Peyer's patch (tissue), 4 donors: ENCODE measurements at regions not wholly inside any gene's neighbourhood (a gene's known extent, or its start where the extent isn't known, plus 50 kb on each side); places are given as distances from the start of the nearest gene placed in this dataset.

Experiments
- POLR2A ChIP-seq, 2 donors: fragments of 450-650 bp; IDR thresholded peaks; one replicate each; pipeline ENCODE4 v1.5.1; 2017; ENCODE audit warnings: antibody characterized with exemption in 2 of 2, mild to moderate bottlenecking in 2 of 2, moderate library complexity in 2 of 2
- TF ChIP-seq, protein P1 (sequence below), 6 experiments: fragments of 450-650 bp in 4 of 6; fragments of 200-600 bp in 2 of 6; sonication (generic) in 1 of 6; IDR thresholded peaks; one replicate each; pipeline ENCODE4 v1.5.1; 2017 to 2019; ENCODE audit warnings: antibody characterized with exemption in 6 of 6, mild to moderate bottlenecking in 3 of 6, moderate library complexity in 1 of 6

DNA sequence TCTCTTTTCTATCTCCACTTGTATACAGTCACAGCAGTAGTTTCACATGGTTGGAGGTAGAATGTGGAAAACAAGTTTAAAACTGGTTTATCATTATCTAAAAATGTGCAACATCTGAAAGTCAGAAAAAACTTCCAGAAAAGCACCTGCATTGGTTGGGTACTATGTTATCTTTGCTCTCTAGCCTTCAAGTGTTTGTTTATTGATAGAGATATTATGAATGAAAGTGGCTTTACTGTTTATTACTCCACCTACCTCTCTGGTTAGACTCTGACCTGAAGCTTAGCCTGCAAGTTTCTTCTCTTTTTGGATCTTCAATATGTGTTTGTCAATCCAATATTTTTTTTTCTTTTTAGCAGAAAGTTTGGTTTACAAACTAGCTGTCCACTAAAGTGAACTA is 2161.4 kb upstream of the RAG2 start:
- TF ChIP-seq, protein P1, sequence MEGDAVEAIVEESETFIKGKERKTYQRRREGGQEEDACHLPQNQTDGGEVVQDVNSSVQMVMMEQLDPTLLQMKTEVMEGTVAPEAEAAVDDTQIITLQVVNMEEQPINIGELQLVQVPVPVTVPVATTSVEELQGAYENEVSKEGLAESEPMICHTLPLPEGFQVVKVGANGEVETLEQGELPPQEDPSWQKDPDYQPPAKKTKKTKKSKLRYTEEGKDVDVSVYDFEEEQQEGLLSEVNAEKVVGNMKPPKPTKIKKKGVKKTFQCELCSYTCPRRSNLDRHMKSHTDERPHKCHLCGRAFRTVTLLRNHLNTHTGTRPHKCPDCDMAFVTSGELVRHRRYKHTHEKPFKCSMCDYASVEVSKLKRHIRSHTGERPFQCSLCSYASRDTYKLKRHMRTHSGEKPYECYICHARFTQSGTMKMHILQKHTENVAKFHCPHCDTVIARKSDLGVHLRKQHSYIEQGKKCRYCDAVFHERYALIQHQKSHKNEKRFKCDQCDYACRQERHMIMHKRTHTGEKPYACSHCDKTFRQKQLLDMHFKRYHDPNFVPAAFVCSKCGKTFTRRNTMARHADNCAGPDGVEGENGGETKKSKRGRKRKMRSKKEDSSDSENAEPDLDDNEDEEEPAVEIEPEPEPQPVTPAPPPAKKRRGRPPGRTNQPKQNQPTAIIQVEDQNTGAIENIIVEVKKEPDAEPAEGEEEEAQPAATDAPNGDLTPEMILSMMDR (IDR thresholded peaks at IDR 0.05), result no peak
- TF ChIP-seq POLR2A (IDR thresholded peaks at IDR 0.05), result no peak
